ENCODE measurements at regions not wholly inside any gene's neighbourhood (a gene's known extent, or its start where the extent isn't known, plus 50 kb on each side); places are given as distances from the start of the nearest gene placed in this dataset.

DNA sequence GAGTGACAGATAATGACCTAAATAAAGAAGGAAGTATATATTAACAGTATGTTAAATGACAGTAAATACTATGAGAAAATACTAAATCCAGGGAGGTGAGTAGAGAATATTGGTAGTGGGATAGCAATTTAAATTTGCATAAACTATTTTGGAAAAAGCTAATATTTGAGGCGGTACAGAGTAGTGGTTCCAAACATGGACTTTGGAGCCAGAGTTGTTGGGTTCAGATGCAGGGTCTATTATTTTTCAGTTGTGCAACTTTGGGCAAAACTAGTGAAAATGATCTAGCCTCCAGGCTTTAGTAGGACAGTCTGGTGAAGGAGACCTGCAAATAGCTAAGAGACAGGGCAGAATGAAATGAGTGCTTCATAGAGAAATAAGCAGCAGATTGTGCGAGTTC, 84.8 kb upstream of the SOX3 start:
- H3K79me1 ChIP-seq (replicated peaks; ENCODE audit: low read length, poor library complexity, severe bottlenecking) = no peaks in the 10 kb centered on the region
- H3K4ac ChIP-seq (ENCODE audit: low read depth in 1 of 2, low read length in 2 of 2) = no peak overlapping the region
- H3K27me3 ChIP-seq (ENCODE audit: control insufficient read depth in 1 of 2, insufficient read depth in 1 of 2, low read length in 2 of 2) = no peaks in the 10 kb centered on the region
- no peak overlapping the region for H2BK12ac ChIP-seq (ENCODE audit: low read length in 2 of 2)
- no peaks in the 10 kb centered on the region for H3K4me1 ChIP-seq (ENCODE audit: control insufficient read depth, insufficient read depth, low read depth, low read length)
- no peak overlapping the region for H3K4me3 ChIP-seq (ENCODE audit: insufficient read depth in 1 of 2, low read depth in 1 of 2, low read length in 2 of 2)
- H3K27ac ChIP-seq (ENCODE audit: low read length, poor library complexity, severe bottlenecking) = no peak overlapping the region
- no peak overlapping the region for H2BK120ac ChIP-seq (ENCODE audit: low read depth, low read length)
- H3K23ac ChIP-seq (ENCODE audit: low read length in 2 of 2) = no peak overlapping the region
- no peak overlapping the region for H3K14ac ChIP-seq (ENCODE audit: low read length in 2 of 2)
- WGBS = 90% methylated on average over 2 of the region's 2 CpGs
- H2BK5ac ChIP-seq (ENCODE audit: low read depth, low read length, poor library complexity, severe bottlenecking) = no peak overlapping the region
- no peak overlapping the region for H4K8ac ChIP-seq (ENCODE audit: low read length)
- H3K4me2 ChIP-seq (ENCODE audit: low read length, poor library complexity, severe bottlenecking) = no peak overlapping the region
- H3K36me3 ChIP-seq (ENCODE audit: control insufficient read depth in 1 of 2, insufficient read depth in 2 of 2, low read depth in 1 of 2, low read length in 2 of 2) = no peaks in the 10 kb centered on the region
- H2BK15ac ChIP-seq (ENCODE audit: low read depth, poor library complexity, severe bottlenecking) = no peak overlapping the region
- no peak overlapping the region for H3K18ac ChIP-seq (ENCODE audit: low read depth in 1 of 2, low read length in 2 of 2)
- no peak overlapping the region for H2AFZ ChIP-seq (ENCODE audit: low read depth, low read length)
- H2AK5ac ChIP-seq (ENCODE audit: low read length, severe bottlenecking) = no peak overlapping the region
- no peaks in the 10 kb centered on the region for H3K9me3 ChIP-seq (ENCODE audit: control insufficient read depth, low read length)
- H4K91ac ChIP-seq (ENCODE audit: low read length) = no peak overlapping the region
- DNase-seq = no peak
- H3K9ac ChIP-seq (ENCODE audit: low read length) = no peak overlapping the region

DNA sequence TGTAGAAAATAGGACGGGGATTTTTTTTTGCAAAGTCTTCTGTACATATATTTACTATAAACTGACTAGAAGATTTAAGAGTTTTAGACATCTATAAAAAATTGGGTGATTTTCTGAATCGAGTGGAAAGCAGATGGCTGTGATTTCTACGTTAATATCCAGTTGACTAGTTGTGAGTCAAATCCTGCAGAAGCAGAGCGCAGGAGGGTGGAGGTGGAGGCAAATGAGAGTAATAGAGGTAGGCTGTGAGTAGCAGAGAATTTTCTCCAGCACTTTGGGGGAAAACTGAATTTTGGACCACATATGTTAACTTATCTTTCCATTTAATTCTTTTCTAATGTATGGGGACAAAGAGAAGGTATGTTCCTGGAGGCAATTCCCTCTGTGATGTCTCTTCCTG, 82.1 kb upstream of the SOX3 start:
- 85% methylated on average over 2 of the region's 4 CpGs for WGBS
- Histone ChIP-seq H3K4ac (ENCODE audit: low read depth in 1 of 2, low read length in 2 of 2) (no peak overlapping the region), H2AFZ (ENCODE audit: low read depth, low read length) (no peak overlapping the region)

DNA sequence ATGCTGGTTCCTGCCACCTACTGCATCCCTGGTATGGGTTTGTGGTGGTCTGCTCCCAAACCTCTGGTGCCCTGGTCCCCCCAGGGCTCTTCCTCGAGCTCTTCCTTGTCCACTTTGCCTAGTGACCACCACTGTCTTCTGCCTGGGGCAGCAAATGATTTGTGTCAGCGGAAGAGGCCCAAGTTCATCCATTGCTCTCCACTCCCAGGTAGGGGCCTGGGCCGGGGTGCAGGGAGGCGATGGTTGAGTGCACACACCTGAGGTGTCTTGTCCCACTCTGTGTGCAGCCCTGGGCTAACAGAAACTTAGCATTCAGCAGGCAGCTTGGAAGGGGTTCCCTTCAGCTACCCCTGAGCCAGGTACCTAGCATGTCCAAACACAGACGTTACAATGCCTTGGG, 75.6 kb upstream of the SOX3 start:
- Histone ChIP-seq H3K4me3 (ENCODE audit: insufficient read depth in 1 of 2, low read depth in 1 of 2, low read length in 2 of 2) (no peak overlapping the region), H3K4ac (ENCODE audit: low read depth in 1 of 2, low read length in 2 of 2) (no peak overlapping the region), H3K4me2 (ENCODE audit: low read length, poor library complexity, severe bottlenecking) (no peak overlapping the region), H2BK120ac (ENCODE audit: low read depth, low read length) (no peak overlapping the region), H2BK15ac (ENCODE audit: low read depth, poor library complexity, severe bottlenecking) (no peak overlapping the region), H3K23ac (ENCODE audit: low read length in 2 of 2) (no peak overlapping the region), H3K18ac (ENCODE audit: low read depth in 1 of 2, low read length in 2 of 2) (no peak overlapping the region), H3K79me1 (replicated peaks; ENCODE audit: low read length, poor library complexity, severe bottlenecking) (no peaks in the 10 kb centered on the region), H3K9ac (ENCODE audit: low read length) (no peak overlapping the region), H2BK5ac (ENCODE audit: low read depth, low read length, poor library complexity, severe bottlenecking) (no peak overlapping the region), H2AK5ac (ENCODE audit: low read length, severe bottlenecking) (no peak overlapping the region), H4K8ac (ENCODE audit: low read length) (no peak overlapping the region), H4K91ac (ENCODE audit: low read length) (no peak overlapping the region), H3K36me3 (ENCODE audit: control insufficient read depth in 1 of 2, insufficient read depth in 2 of 2, low read depth in 1 of 2, low read length in 2 of 2) (no peaks in the 10 kb centered on the region), H2AFZ (ENCODE audit: low read depth, low read length) (no peak overlapping the region), H3K4me1 (ENCODE audit: control insufficient read depth, insufficient read depth, low read depth, low read length) (no peaks in the 10 kb centered on the region), H3K27ac (ENCODE audit: low read length, poor library complexity, severe bottlenecking) (no peak overlapping the region), H2BK12ac (ENCODE audit: low read length in 2 of 2) (no peak overlapping the region), H3K14ac (ENCODE audit: low read length in 2 of 2) (no peak overlapping the region), H3K27me3 (ENCODE audit: control insufficient read depth in 1 of 2, insufficient read depth in 1 of 2, low read length in 2 of 2) (no peaks in the 10 kb centered on the region), H3K9me3 (ENCODE audit: control insufficient read depth, low read length) (no peaks in the 10 kb centered on the region)
- WGBS = 67% methylated on average over 4 of the region's 5 CpGs
- no peak for DNase-seq

More for the DNA sequence above, 82.1 kb upstream of the SOX3 start:
- H2BK5ac ChIP-seq (ENCODE audit: low read depth, low read length, poor library complexity, severe bottlenecking) = no peak overlapping the region
- no peak overlapping the region for H4K91ac ChIP-seq (ENCODE audit: low read length)
- H2BK12ac ChIP-seq (ENCODE audit: low read length in 2 of 2) = no peak overlapping the region
- H3K9ac ChIP-seq (ENCODE audit: low read length) = no peak overlapping the region
- H4K8ac ChIP-seq (ENCODE audit: low read length) = no peak overlapping the region
- no peaks in the 10 kb centered on the region for H3K9me3 ChIP-seq (ENCODE audit: control insufficient read depth, low read length)
- H3K79me1 ChIP-seq (replicated peaks; ENCODE audit: low read length, poor library complexity, severe bottlenecking) = no peaks in the 10 kb centered on the region
- H3K27me3 ChIP-seq (ENCODE audit: control insufficient read depth in 1 of 2, insufficient read depth in 1 of 2, low read length in 2 of 2) = no peaks in the 10 kb centered on the region
- H3K36me3 ChIP-seq (ENCODE audit: control insufficient read depth in 1 of 2, insufficient read depth in 2 of 2, low read depth in 1 of 2, low read length in 2 of 2) = no peaks in the 10 kb centered on the region
- H3K14ac ChIP-seq (ENCODE audit: low read length in 2 of 2) = no peak overlapping the region
- no peak for DNase-seq
- no peak overlapping the region for H3K27ac ChIP-seq (ENCODE audit: low read length, poor library complexity, severe bottlenecking)
- H3K4me2 ChIP-seq (ENCODE audit: low read length, poor library complexity, severe bottlenecking) = no peak overlapping the region
- no peak overlapping the region for H2AK5ac ChIP-seq (ENCODE audit: low read length, severe bottlenecking)
- H3K4me3 ChIP-seq (ENCODE audit: insufficient read depth in 1 of 2, low read depth in 1 of 2, low read length in 2 of 2) = no peak overlapping the region
- no peak overlapping the region for H3K18ac ChIP-seq (ENCODE audit: low read depth in 1 of 2, low read length in 2 of 2)
- no peak overlapping the region for H2BK15ac ChIP-seq (ENCODE audit: low read depth, poor library complexity, severe bottlenecking)
- no peak overlapping the region for H3K23ac ChIP-seq (ENCODE audit: low read length in 2 of 2)
- no peak overlapping the region for H2BK120ac ChIP-seq (ENCODE audit: low read depth, low read length)
- no peaks in the 10 kb centered on the region for H3K4me1 ChIP-seq (ENCODE audit: control insufficient read depth, insufficient read depth, low read depth, low read length)

DNA sequence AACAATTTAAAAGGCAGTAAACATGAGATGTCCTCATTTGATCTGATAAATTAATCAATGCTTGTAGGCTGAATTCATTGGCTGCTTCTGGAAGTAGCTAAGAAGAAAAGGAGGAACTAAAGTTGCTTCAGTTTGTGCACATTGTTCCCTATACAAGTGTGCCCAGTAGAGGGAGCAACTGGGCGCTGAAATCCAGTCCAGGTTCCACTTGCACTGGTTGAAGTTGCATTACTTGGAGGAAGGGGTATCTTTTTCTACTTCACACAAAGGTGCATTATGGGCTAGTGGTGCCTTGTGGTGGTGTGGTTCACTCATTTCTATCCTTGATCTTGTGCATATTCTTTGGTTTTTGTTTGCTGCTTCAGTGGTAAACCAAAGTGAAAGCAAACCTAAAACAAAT, 67.9 kb upstream of the SOX3 start:
- H3K79me1 ChIP-seq (replicated peaks; ENCODE audit: low read length, poor library complexity, severe bottlenecking) = no peaks in the 10 kb centered on the region

More for the DNA sequence above, 67.9 kb upstream of the SOX3 start:
- no peak overlapping the region for H3K23ac ChIP-seq (ENCODE audit: low read length in 2 of 2)
- H4K8ac ChIP-seq (ENCODE audit: low read length) = no peak overlapping the region
- no peak overlapping the region for H2BK12ac ChIP-seq (ENCODE audit: low read length in 2 of 2)
- H2AFZ ChIP-seq (ENCODE audit: low read depth, low read length) = no peak overlapping the region
- H3K4me3 ChIP-seq (ENCODE audit: insufficient read depth in 1 of 2, low read depth in 1 of 2, low read length in 2 of 2) = no peak overlapping the region
- no peak overlapping the region for H2AK5ac ChIP-seq (ENCODE audit: low read length, severe bottlenecking)
- no peak overlapping the region for H2BK15ac ChIP-seq (ENCODE audit: low read depth, poor library complexity, severe bottlenecking)
- peak; percentile 19 for DNase-seq
- H3K9ac ChIP-seq (ENCODE audit: low read length) = no peak overlapping the region
- peaks cover 0 to 5% of the 10 kb centered on the region in 2 experiments for H3K27me3 ChIP-seq (ENCODE audit: control insufficient read depth in 1 of 2, insufficient read depth in 1 of 2, low read length in 2 of 2)
- no peaks in the 10 kb centered on the region for H3K4me1 ChIP-seq (ENCODE audit: control insufficient read depth, insufficient read depth, low read depth, low read length)
- H3K4me2 ChIP-seq (ENCODE audit: low read length, poor library complexity, severe bottlenecking) = no peak overlapping the region
- no peaks in the 10 kb centered on the region for H3K9me3 ChIP-seq (ENCODE audit: control insufficient read depth, low read length)
- 0% methylated on average over 1 of the region's 1 CpG for WGBS
- no peak overlapping the region for H4K91ac ChIP-seq (ENCODE audit: low read length)
- no peak overlapping the region for H2BK120ac ChIP-seq (ENCODE audit: low read depth, low read length)
- H3K18ac ChIP-seq (ENCODE audit: low read depth in 1 of 2, low read length in 2 of 2) = no peak overlapping the region
- H3K27ac ChIP-seq (ENCODE audit: low read length, poor library complexity, severe bottlenecking) = no peak overlapping the region
- no peak overlapping the region for H2BK5ac ChIP-seq (ENCODE audit: low read depth, low read length, poor library complexity, severe bottlenecking)
- H3K36me3 ChIP-seq (ENCODE audit: control insufficient read depth in 1 of 2, insufficient read depth in 2 of 2, low read depth in 1 of 2, low read length in 2 of 2) = no peaks in the 10 kb centered on the region
- no peak overlapping the region for H3K14ac ChIP-seq (ENCODE audit: low read length in 2 of 2)
- no peak overlapping the region for H3K4ac ChIP-seq (ENCODE audit: low read depth in 1 of 2, low read length in 2 of 2)
